Glomerular endothelial cell (primary cell): ENCODE measurements at regions not wholly inside any gene's neighbourhood (a gene's known extent, or its start where the extent isn't known, plus 50 kb on each side); places are given as distances from the start of the nearest gene placed in this dataset.
"Not testable (repeated sequence)": the region's sequence is repeated elsewhere in the genome, so short reads cannot be mapped to it uniquely, and the experiment has no call there.

ENCODE experiments used
- DNase-seq: peaks from one replicate; pipeline ENCODE4 v3.0.0-alpha.2; 2011; ENCODE audit warnings: low read depth, low spot score; ENCODE audit errors: extremely low read depth

GRCh38 chr6:27854421-27854820 lies 57.8 kb downstream of the OR2B2 start:
- DNase-seq = no peak

- no peak for DNase-seq
Observed at GRCh38 chr6:27851440-27851839, 60.8 kb downstream of the OR2B2 start.

GRCh38 chr6:27849001-27849400 lies 63.2 kb downstream of the OR2B2 start:
- not testable (repeated sequence) for DNase-seq

- no peak for DNase-seq
Observed at GRCh38 chr6:27847706-27848105, 64.5 kb downstream of the OR2B2 start.

GRCh38 chr6:27840572-27840971 lies 71.6 kb downstream of the OR2B2 start:
- DNase-seq = no peak

GRCh38 chr6:27839626-27840475 lies 72.3 kb downstream of the OR2B2 start:
- DNase-seq = no peak

GRCh38 chr6:27838945-27839625 lies 73.1 kb downstream of the OR2B2 start:
- no peak for DNase-seq

- peak; percentile 100 for DNase-seq
Observed at GRCh38 chr6:27838058-27838944, 73.9 kb downstream of the OR2B2 start.

- no peak for DNase-seq
Observed at GRCh38 chr6:27837625-27838057, 74.6 kb downstream of the OR2B2 start.

- no peak for DNase-seq
Observed at GRCh38 chr6:27836783-27837624, 75.2 kb downstream of the OR2B2 start.

GRCh38 chr6:27836141-27836782 lies 75.9 kb downstream of the OR2B2 start:
- DNase-seq = no peak

- DNase-seq = no peak
Observed at GRCh38 chr6:27834879-27835549, 77.2 kb downstream of the OR2B2 start.

GRCh38 chr6:27834384-27834783 lies 77.8 kb downstream of the OR2B2 start:
- DNase-seq = no peak

GRCh38 chr6:27831434-27832081 lies 80.6 kb downstream of the OR2B2 start:
- not testable (repeated sequence) for DNase-seq

- DNase-seq = not testable (repeated sequence)
Observed at GRCh38 chr6:27830600-27831433, 81.4 kb downstream of the OR2B2 start.

- no peak for DNase-seq
Observed at GRCh38 chr6:27830212-27830599, 82.0 kb downstream of the OR2B2 start.

- DNase-seq = no peak
Observed at GRCh38 chr6:27829453-27830211, 82.6 kb downstream of the OR2B2 start.
